ENCODE measurements at regions not wholly inside any gene's neighbourhood (a gene's known extent, or its start where the extent isn't known, plus 50 kb on each side); places are given as distances from the start of the nearest gene placed in this dataset.

DNA sequence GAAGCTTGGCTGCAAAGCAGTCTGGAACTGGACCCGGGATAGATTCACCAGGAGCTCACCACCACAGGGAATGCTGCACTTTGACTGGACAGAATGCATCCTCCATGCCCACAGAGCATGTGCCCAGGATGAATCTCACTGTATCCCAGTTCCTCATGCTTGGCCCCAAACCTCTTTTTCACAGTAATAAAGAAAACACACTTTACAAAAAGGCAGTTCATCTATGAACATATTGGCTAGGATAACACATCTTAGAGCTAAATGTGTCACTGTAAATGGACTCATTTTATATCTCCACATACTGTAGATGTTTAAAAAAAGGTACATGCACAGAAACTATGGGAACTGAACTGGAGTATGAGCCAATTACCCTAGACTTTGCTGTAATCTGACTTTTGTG lies 266.9 kb downstream of the TOX3 start (continued):
- TF ChIP-seq, protein P1, sequence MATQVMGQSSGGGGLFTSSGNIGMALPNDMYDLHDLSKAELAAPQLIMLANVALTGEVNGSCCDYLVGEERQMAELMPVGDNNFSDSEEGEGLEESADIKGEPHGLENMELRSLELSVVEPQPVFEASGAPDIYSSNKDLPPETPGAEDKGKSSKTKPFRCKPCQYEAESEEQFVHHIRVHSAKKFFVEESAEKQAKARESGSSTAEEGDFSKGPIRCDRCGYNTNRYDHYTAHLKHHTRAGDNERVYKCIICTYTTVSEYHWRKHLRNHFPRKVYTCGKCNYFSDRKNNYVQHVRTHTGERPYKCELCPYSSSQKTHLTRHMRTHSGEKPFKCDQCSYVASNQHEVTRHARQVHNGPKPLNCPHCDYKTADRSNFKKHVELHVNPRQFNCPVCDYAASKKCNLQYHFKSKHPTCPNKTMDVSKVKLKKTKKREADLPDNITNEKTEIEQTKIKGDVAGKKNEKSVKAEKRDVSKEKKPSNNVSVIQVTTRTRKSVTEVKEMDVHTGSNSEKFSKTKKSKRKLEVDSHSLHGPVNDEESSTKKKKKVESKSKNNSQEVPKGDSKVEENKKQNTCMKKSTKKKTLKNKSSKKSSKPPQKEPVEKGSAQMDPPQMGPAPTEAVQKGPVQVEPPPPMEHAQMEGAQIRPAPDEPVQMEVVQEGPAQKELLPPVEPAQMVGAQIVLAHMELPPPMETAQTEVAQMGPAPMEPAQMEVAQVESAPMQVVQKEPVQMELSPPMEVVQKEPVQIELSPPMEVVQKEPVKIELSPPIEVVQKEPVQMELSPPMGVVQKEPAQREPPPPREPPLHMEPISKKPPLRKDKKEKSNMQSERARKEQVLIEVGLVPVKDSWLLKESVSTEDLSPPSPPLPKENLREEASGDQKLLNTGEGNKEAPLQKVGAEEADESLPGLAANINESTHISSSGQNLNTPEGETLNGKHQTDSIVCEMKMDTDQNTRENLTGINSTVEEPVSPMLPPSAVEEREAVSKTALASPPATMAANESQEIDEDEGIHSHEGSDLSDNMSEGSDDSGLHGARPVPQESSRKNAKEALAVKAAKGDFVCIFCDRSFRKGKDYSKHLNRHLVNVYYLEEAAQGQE (IDR thresholded peaks at IDR 0.05; ENCODE audit: low read depth): no peak
- no peak for TF ChIP-seq ELF1 (IDR thresholded peaks at IDR 0.05; ENCODE audit: borderline replicate concordance, low read depth)

DNA sequence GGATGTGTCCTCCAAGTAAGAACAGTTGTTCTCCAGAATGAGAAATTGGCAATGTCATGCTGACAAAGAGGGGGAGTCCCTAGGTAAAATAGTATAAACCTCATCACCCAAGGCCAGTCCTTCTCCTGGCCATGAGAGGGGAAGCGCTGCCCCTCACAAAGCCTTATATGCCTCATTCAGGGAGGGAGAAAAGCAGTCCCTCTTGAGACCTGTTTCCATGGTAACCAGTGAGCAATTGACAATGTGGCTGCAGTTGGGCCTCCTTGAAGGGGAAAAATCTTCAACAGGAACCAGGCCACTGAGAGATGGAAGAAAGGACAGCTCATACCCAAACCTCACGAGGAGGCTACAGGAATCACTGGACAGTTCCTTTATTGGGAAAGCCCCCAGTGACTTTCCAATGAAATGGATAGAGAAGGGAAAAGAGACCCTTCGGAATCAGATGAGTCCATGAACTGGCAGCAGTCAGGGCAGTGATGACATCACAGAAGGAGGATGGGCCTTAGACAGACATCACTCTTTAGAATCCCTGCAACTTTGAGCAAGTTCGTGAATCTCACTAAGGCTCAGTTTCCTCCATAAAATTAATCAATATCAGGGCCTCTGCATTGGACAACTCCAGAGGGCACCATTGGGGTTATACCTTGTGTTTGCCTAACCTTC lies 275.7 kb downstream of the TOX3 start:
- ChIA-PET RAD21 (ENCODE audit: low non-redundant PET in 1 of 2, low total read pairs in 2 of 2, uncharacterized antibody in 2 of 2, unreplicated experiment in 2 of 2) (no interaction called here), CTCF (no interaction called here), POLR2A (no interaction called here)
- H3K27me3 ChIP-seq (ENCODE audit: insufficient read depth, low read length): no peaks in the 10 kb centered on the region
- peaks cover 5 to 19% of the 10 kb centered on the region in 2 experiments; a peak in 2 of 4 replicates for H3K9me3 ChIP-seq (ENCODE audit: control insufficient read depth in 1 of 2, insufficient read depth in 1 of 2, low read depth in 1 of 2, low read length in 2 of 2)
- intact Hi-C loops (cut with micrococcal nuclease): no loop called here
- no peaks in the 10 kb centered on the region for H3K79me2 ChIP-seq (ENCODE audit: insufficient read depth, low read length)
- no peak overlapping the region for H3K27ac ChIP-seq (ENCODE audit: low read depth, low read length)
- H3K9ac ChIP-seq (ENCODE audit: low read length): no peak overlapping the region
- H2AFZ ChIP-seq (ENCODE audit: low read depth, low read length, poor library complexity, severe bottlenecking): no peak overlapping the region
- H3K9me2 ChIP-seq (ENCODE audit: insufficient read depth): no peaks in the 10 kb centered on the region
- H4K20me1 ChIP-seq (ENCODE audit: insufficient read depth): no peaks in the 10 kb centered on the region
- BruUV-seq (replicated peaks): no TSS peak
- no peaks in the 10 kb centered on the region for H3K4me1 ChIP-seq (ENCODE audit: control insufficient read depth in 1 of 2, insufficient read depth in 2 of 2, low read length in 2 of 2)
- H3K36me3 ChIP-seq (ENCODE audit: control insufficient read depth in 1 of 2, insufficient read depth in 2 of 2, low read length in 2 of 2): no peaks in the 10 kb centered on the region
- H3K4me2 ChIP-seq (ENCODE audit: low read length): no peak overlapping the region
- DNase-seq (ENCODE audit: low read depth, low spot score) (no peak), ATAC-seq (no peak)
- H3K4me3 ChIP-seq (replicated peaks in 1 of 2; ENCODE audit: low read depth in 1 of 2, low read length in 2 of 2): no peak overlapping the region
- TF ChIP-seq POLR2AphosphoS5 (IDR thresholded peaks at IDR 0.05; ENCODE audit: low read depth, low read length) (no peak), FOSL1 (IDR thresholded peaks at IDR 0.05; ENCODE audit: low read depth) (no peak), CEBPB (IDR thresholded peaks at IDR 0.05; ENCODE audit: low read depth) (no peak), TCF7L2 (IDR thresholded peaks at IDR 0.05; ENCODE audit: borderline replicate concordance, extremely low read depth, insufficient read depth, insufficient read length) (no peak), EGR1 (IDR thresholded peaks at IDR 0.05; ENCODE audit: low read depth) (no peak), ATF3 (IDR thresholded peaks at IDR 0.05) (no peak), ZFX (IDR thresholded peaks at IDR 0.05) (no peak), CBX3 (IDR thresholded peaks at IDR 0.05; ENCODE audit: low read depth) (no peak), ZNF274 (IDR thresholded peaks at IDR 0.05; ENCODE audit: low read depth, low read length) (no peak), EZH2 (IDR thresholded peaks at IDR 0.05) (no peak), POLR2A (IDR thresholded peaks at IDR 0.05; ENCODE audit: borderline replicate concordance, extremely low read depth, insufficient read depth, insufficient read length) (no peak), EZH2phosphoT487 (IDR thresholded peaks at IDR 0.05; ENCODE audit: borderline replicate concordance) (no peak), SIN3A (IDR thresholded peaks at IDR 0.05; ENCODE audit: low read depth) (no peak), RAD21 (IDR thresholded peaks at IDR 0.05; ENCODE audit: low read depth) (no peak)
- TF ChIP-seq, protein P2, sequence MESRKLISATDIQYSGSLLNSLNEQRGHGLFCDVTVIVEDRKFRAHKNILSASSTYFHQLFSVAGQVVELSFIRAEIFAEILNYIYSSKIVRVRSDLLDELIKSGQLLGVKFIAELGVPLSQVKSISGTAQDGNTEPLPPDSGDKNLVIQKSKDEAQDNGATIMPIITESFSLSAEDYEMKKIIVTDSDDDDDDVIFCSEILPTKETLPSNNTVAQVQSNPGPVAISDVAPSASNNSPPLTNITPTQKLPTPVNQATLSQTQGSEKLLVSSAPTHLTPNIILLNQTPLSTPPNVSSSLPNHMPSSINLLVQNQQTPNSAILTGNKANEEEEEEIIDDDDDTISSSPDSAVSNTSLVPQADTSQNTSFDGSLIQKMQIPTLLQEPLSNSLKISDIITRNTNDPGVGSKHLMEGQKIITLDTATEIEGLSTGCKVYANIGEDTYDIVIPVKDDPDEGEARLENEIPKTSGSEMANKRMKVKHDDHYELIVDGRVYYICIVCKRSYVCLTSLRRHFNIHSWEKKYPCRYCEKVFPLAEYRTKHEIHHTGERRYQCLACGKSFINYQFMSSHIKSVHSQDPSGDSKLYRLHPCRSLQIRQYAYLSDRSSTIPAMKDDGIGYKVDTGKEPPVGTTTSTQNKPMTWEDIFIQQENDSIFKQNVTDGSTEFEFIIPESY (IDR thresholded peaks at IDR 0.05; ENCODE audit: extremely low read depth, insufficient replicate concordance, low read length): no peak
- TF ChIP-seq, protein P1 (IDR thresholded peaks at IDR 0.05; ENCODE audit: low read depth): no peak
